ENCODE measurements at regions not wholly inside any gene's neighbourhood (a gene's known extent, or its start where the extent isn't known, plus 50 kb on each side); places are given as distances from the start of the nearest gene placed in this dataset.

DNA sequence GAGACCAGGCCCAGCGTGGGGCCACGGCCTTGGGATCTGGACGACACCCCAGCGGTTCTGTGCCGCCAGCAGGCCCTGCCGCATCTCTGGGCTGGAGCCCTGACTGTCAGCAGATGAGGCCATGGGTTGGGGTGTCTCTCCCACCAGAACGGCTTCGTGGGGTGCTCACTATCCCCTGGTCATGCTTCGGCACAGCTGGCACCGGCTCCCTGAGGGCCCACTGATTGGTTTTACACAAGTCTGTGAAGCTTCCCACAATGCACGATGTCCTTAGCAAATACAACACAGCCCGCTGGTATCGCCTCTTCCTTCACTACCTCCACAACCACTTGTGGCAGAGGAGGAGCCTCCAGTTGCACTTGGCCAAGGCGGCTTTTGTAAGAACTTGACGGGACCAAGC, 94.3 kb downstream of the THBS2 start:
- Mint-ChIP-seq H3K4me3 (no peak overlapping the region), H3K9me3 (no peaks in the 10 kb centered on the region), H3K27me3 (peaks cover 16% of the 10 kb centered on the region), H3K36me3 (ENCODE audit: low read depth) (no peaks in the 10 kb centered on the region), H3K27ac (no peak overlapping the region), H3K4me1 (ENCODE audit: low read depth) (no peaks in the 10 kb centered on the region)
- CTCF ChIA-PET: no interaction called here
- H3K27me3 ChIP-seq (ENCODE audit: control insufficient read depth in 1 of 2, insufficient read depth in 2 of 2, low read length in 2 of 2): no peaks in the 10 kb centered on the region
- TF ChIP-seq, protein P1, sequence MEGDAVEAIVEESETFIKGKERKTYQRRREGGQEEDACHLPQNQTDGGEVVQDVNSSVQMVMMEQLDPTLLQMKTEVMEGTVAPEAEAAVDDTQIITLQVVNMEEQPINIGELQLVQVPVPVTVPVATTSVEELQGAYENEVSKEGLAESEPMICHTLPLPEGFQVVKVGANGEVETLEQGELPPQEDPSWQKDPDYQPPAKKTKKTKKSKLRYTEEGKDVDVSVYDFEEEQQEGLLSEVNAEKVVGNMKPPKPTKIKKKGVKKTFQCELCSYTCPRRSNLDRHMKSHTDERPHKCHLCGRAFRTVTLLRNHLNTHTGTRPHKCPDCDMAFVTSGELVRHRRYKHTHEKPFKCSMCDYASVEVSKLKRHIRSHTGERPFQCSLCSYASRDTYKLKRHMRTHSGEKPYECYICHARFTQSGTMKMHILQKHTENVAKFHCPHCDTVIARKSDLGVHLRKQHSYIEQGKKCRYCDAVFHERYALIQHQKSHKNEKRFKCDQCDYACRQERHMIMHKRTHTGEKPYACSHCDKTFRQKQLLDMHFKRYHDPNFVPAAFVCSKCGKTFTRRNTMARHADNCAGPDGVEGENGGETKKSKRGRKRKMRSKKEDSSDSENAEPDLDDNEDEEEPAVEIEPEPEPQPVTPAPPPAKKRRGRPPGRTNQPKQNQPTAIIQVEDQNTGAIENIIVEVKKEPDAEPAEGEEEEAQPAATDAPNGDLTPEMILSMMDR (IDR thresholded peaks at IDR 0.05): no peak
- intact Hi-C loops (cut with DNase I, micrococcal nuclease): no loop called here
- DNase-seq (no peak), ATAC-seq (ENCODE audit: poor library complexity) (no peak)
- H3K4me1 ChIP-seq (ENCODE audit: insufficient read depth, low read length): no peaks in the 10 kb centered on the region
- no peaks in the 10 kb centered on the region for H3K36me3 ChIP-seq (ENCODE audit: insufficient read depth, low read length)
- H3K4me3 ChIP-seq (ENCODE audit: low read length): no peak overlapping the region
- POLR2A ChIA-PET: no interaction called here
- no peak overlapping the region for H3K27ac ChIP-seq (ENCODE audit: low read depth in 1 of 2, low read length in 2 of 2)
- H3K9me3 ChIP-seq (ENCODE audit: control insufficient read depth in 1 of 2, insufficient read depth in 1 of 2, low read length in 2 of 2): no peaks in the 10 kb centered on the region

DNA sequence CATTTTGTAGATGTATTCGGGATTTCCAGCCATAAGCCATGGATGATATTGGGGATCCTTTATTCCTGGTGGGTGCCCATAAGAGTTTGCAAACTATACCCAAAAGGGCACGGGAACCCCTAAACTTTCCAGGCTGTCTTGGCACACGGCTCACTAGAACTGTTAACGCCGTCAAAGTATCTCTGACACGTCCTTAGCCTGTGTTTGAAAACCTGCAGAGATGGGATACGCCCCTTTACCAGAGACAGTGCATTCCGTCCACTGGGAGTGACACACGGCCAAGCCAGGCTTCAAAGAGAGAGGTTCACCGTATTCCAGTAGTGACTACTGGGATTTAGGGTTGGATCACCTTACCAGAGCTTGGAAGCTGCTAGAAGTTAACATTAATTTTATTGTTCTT, 95.0 kb downstream of the THBS2 start:
- DNase-seq (no peak), ATAC-seq (ENCODE audit: poor library complexity) (no peak)
- Histone ChIP-seq H3K27ac (ENCODE audit: low read depth in 1 of 2, low read length in 2 of 2) (no peak overlapping the region), H3K4me1 (ENCODE audit: insufficient read depth, low read length) (no peaks in the 10 kb centered on the region), H3K36me3 (ENCODE audit: insufficient read depth, low read length) (no peaks in the 10 kb centered on the region), H3K4me3 (ENCODE audit: low read length) (no peak overlapping the region), H3K9me3 (ENCODE audit: control insufficient read depth in 1 of 2, insufficient read depth in 1 of 2, low read length in 2 of 2) (no peaks in the 10 kb centered on the region), H3K27me3 (ENCODE audit: control insufficient read depth in 1 of 2, insufficient read depth in 2 of 2, low read length in 2 of 2) (no peaks in the 10 kb centered on the region)
- no peak overlapping the region for H3K27ac Mint-ChIP-seq
- no peak overlapping the region for H3K4me3 Mint-ChIP-seq
- no peaks in the 10 kb centered on the region for H3K9me3 Mint-ChIP-seq
- ChIA-PET CTCF (no interaction called here), POLR2A (no interaction called here)
- no peaks in the 10 kb centered on the region for H3K4me1 Mint-ChIP-seq (ENCODE audit: low read depth)
- peaks cover 16% of the 10 kb centered on the region for H3K27me3 Mint-ChIP-seq
- intact Hi-C loops (cut with DNase I, micrococcal nuclease): no loop called here
- TF ChIP-seq, protein P1 (IDR thresholded peaks at IDR 0.05): no peak
- H3K36me3 Mint-ChIP-seq (ENCODE audit: low read depth): no peaks in the 10 kb centered on the region

DNA sequence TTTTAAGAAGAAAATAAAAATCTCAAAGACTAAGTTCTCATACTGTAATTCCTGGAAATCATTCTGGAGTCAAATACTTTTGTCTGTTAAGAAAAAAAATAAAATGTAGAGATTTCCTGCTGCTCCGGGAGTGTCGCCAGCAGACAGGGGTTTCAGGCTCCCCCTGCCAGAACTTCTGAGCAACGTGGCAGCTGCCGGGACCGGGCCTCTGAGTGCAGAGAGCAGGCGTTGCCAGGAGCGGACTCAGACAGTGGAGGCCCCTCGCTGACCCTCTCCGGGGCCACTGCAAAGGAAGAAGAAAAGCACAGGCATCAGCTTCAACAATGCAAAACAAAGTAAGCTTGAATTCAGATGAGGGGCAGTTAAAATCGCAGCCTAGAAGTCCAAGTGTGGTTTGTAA, 95.5 kb downstream of the THBS2 start:
- no peak overlapping the region for H3K27ac Mint-ChIP-seq
- H3K36me3 ChIP-seq (ENCODE audit: insufficient read depth, low read length): no peaks in the 10 kb centered on the region
- CTCF ChIA-PET: no interaction called here

More for the DNA sequence above, 95.5 kb downstream of the THBS2 start:
- H3K27me3 Mint-ChIP-seq: peaks cover 16% of the 10 kb centered on the region
- no peaks in the 10 kb centered on the region for H3K27me3 ChIP-seq (ENCODE audit: control insufficient read depth in 1 of 2, insufficient read depth in 2 of 2, low read length in 2 of 2)
- intact Hi-C loops (cut with DNase I, micrococcal nuclease): no loop called here
- no peak overlapping the region for H3K4me3 Mint-ChIP-seq
- TF ChIP-seq, protein P1 (IDR thresholded peaks at IDR 0.05): no peak
- H3K9me3 Mint-ChIP-seq: no peaks in the 10 kb centered on the region
- POLR2A ChIA-PET: no interaction called here
- no peaks in the 10 kb centered on the region for H3K9me3 ChIP-seq (ENCODE audit: control insufficient read depth in 1 of 2, insufficient read depth in 1 of 2, low read length in 2 of 2)
- DNase-seq (no peak), ATAC-seq (ENCODE audit: poor library complexity) (no peak)
- H3K4me3 ChIP-seq (ENCODE audit: low read length): no peak overlapping the region
- H3K4me1 Mint-ChIP-seq (ENCODE audit: low read depth): no peaks in the 10 kb centered on the region
- no peaks in the 10 kb centered on the region for H3K36me3 Mint-ChIP-seq (ENCODE audit: low read depth)
- H3K27ac ChIP-seq (ENCODE audit: low read depth in 1 of 2, low read length in 2 of 2): no peak overlapping the region
- H3K4me1 ChIP-seq (ENCODE audit: insufficient read depth, low read length): no peaks in the 10 kb centered on the region
